Smooth muscle cell (in vitro differentiated cells): ENCODE measurements at regions not wholly inside any gene's neighbourhood (a gene's known extent, or its start where the extent isn't known, plus 50 kb on each side); places are given as distances from the start of the nearest gene placed in this dataset.

Experiments used
- DNase-seq: peaks from one replicate; lab custom pipeline; 2025; ENCODE audit not compliant: unreplicated experiment; lab: John Stamatoyannopoulos, UW
- H2AFZ ChIP-seq: fragments of 200-600 bp; sonication (generic); 2 replicates; pipeline ENCODE4 v1.6.0; 2016; ENCODE audit warnings: antibody characterized with exemption, low read depth, mild to moderate bottlenecking
- H3F3A ChIP-seq: fragments of 200-600 bp; sonication (generic); 2 replicates; pipeline ENCODE4 v1.6.0; 2017; ENCODE audit warnings: antibody characterized with exemption, low read depth
- H3K27ac ChIP-seq: fragments of 200-600 bp; sonication (generic); 2 replicates; pipeline ENCODE4 v1.5.1; 2016; ENCODE audit warnings: low read depth, mild to moderate bottlenecking
- H3K27me3 ChIP-seq: fragments of 200-600 bp; sonication (generic); 2 replicates; pipeline ENCODE4 v1.6.1; 2016; ENCODE audit warnings: low read depth, mild to moderate bottlenecking
- H3K36me3 ChIP-seq: fragments of 200-600 bp; sonication (generic); 2 replicates; pipeline ENCODE4 v1.5.1; 2016; ENCODE audit warnings: low read depth
- H3K4me1 ChIP-seq: fragments of 200-600 bp; sonication (generic); 2 replicates; pipeline ENCODE4 v1.5.1; 2016; ENCODE audit warnings: low read depth
- H3K4me2 ChIP-seq: fragments of 200-600 bp; sonication (generic); 2 replicates; pipeline ENCODE4 v1.6.0; 2016; ENCODE audit warnings: mild to moderate bottlenecking
- H3K4me3 ChIP-seq: fragments of 200-600 bp; sonication (generic); 2 replicates; pipeline ENCODE4 v1.5.1; 2016; ENCODE audit warnings: mild to moderate bottlenecking
- H3K79me2 ChIP-seq: fragments of 200-600 bp; sonication (generic); 2 replicates; pipeline ENCODE4 v1.6.0; 2016; ENCODE audit warnings: low read depth, mild to moderate bottlenecking
- H3K9ac ChIP-seq: fragments of 200-600 bp; sonication (generic); 2 replicates; pipeline ENCODE4 v1.6.0; 2016; ENCODE audit warnings: low read depth
- H3K9me3 ChIP-seq: fragments of 200-600 bp; sonication (generic); replicated peaks from 2 replicates; pipeline ENCODE4 v1.5.1; 2016; ENCODE audit warnings: low read depth
- H4K20me1 ChIP-seq: fragments of 200-600 bp; sonication (generic); 2 replicates; pipeline ENCODE4 v1.6.0; 2016; ENCODE audit warnings: low read depth
- WGBS: methylation state at CpG from one replicate; pipeline ENCODE4 v1.1.7; 2016; ENCODE audit warnings: low lambda C conversion rate; 5-methylcytosine and 5-hydroxymethylcytosine counted together
- TF ChIP-seq, protein P1 (sequence below): fragments of 200-600 bp; sonication (generic); IDR thresholded peaks from 2 replicates; pipeline ENCODE4 v1.5.1; 2017; ENCODE audit warnings: borderline replicate concordance, mild to moderate bottlenecking, antibody characterized with exemption; ENCODE audit not compliant: insufficient read depth, poor library complexity, severe bottlenecking

DNA sequence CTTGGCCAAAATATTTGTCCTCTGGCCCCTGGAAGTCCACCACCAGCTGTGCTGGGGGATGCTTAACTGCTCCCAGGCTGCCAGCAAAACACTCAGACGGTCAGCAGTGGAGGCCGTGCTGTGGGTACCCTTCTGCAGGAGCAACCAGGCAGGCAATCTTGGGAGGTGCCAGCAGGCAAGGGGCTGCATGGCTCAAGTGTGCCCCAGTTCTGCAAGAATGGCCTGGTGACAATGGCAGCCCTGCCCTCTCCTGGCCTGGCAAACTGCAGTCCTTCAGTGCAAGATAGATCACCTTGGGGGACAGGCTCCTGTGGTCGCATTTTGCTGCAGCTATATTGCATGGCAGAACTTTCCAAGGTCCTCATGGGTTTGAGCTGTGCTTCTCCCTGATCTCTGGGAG, 728.3 kb downstream of the TMTC2 start:
- 82% methylated on average over 3 of the region's 3 CpGs for WGBS
- H3K4me1 ChIP-seq, result no peaks in the 10 kb centered on the region
- no peaks in the 10 kb centered on the region for H3K9me3 ChIP-seq
- no peak overlapping the region for H2AFZ ChIP-seq
- no peak overlapping the region for H3K4me3 ChIP-seq
- DNase-seq, result no peak
- H3K9ac ChIP-seq, result no peak overlapping the region
- H3K79me2 ChIP-seq, result no peaks in the 10 kb centered on the region
- TF ChIP-seq, protein P1, sequence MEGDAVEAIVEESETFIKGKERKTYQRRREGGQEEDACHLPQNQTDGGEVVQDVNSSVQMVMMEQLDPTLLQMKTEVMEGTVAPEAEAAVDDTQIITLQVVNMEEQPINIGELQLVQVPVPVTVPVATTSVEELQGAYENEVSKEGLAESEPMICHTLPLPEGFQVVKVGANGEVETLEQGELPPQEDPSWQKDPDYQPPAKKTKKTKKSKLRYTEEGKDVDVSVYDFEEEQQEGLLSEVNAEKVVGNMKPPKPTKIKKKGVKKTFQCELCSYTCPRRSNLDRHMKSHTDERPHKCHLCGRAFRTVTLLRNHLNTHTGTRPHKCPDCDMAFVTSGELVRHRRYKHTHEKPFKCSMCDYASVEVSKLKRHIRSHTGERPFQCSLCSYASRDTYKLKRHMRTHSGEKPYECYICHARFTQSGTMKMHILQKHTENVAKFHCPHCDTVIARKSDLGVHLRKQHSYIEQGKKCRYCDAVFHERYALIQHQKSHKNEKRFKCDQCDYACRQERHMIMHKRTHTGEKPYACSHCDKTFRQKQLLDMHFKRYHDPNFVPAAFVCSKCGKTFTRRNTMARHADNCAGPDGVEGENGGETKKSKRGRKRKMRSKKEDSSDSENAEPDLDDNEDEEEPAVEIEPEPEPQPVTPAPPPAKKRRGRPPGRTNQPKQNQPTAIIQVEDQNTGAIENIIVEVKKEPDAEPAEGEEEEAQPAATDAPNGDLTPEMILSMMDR, result no peak
- H3K4me2 ChIP-seq, result no peak overlapping the region
- H3K27me3 ChIP-seq, result no peaks in the 10 kb centered on the region
- H3K27ac ChIP-seq, result no peak overlapping the region
- no peaks in the 10 kb centered on the region for H3F3A ChIP-seq
- H4K20me1 ChIP-seq, result no peaks in the 10 kb centered on the region
- H3K36me3 ChIP-seq, result no peaks in the 10 kb centered on the region

DNA sequence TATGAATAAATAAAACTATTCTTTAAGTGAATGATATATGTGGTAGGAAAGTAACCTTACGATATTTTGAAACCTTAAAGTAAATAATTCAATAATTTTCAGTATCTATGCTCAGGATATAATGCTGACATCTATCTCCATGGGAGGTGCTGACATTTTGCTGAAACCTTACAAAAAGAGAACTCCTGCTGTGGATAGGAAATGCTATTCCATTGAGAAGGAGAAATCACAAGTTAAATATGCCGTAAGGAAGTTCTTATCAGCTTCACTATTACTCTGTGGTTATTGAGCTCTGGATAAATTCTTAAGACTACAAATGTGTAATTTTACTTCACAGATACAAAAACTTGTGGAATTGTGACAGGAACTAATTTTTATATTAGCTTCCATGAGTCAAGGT, 722.1 kb downstream of the TMTC2 start:
- no peaks in the 10 kb centered on the region for H3F3A ChIP-seq
- no peak overlapping the region for H3K4me3 ChIP-seq
- WGBS, result 88% methylated on average over 2 of the region's 2 CpGs
- no peaks in the 10 kb centered on the region for H3K9me3 ChIP-seq
- no peak overlapping the region for H2AFZ ChIP-seq
- no peaks in the 10 kb centered on the region for H3K4me1 ChIP-seq
- TF ChIP-seq, protein P1, result no peak
- no peak overlapping the region for H3K4me2 ChIP-seq
- no peaks in the 10 kb centered on the region for H3K79me2 ChIP-seq
- H3K27ac ChIP-seq, result no peak overlapping the region
- H4K20me1 ChIP-seq, result no peaks in the 10 kb centered on the region
- H3K27me3 ChIP-seq, result no peaks in the 10 kb centered on the region
- no peak for DNase-seq
- H3K9ac ChIP-seq, result no peak overlapping the region
- H3K36me3 ChIP-seq, result no peaks in the 10 kb centered on the region

DNA sequence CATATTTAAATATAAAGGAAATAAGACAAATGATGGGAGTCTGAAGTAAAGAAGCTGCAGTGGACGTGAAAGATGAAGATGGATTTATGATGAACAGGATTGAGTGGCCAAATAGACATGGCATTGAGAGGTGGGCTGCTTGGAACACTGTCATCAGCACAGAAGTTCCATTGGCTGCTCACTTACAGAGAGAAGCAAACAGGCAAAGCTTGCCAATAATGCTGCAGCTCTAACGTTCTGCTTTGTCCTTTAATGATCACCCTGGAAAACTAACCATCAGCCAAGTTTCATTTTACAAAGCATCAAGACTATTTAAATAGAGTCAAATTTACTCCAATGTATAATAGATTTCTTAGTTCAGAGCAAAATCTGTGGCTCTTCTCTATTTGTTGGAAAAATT, 721.4 kb downstream of the TMTC2 start:
- 81% methylated on average over 2 of the region's 2 CpGs for WGBS

DNA sequence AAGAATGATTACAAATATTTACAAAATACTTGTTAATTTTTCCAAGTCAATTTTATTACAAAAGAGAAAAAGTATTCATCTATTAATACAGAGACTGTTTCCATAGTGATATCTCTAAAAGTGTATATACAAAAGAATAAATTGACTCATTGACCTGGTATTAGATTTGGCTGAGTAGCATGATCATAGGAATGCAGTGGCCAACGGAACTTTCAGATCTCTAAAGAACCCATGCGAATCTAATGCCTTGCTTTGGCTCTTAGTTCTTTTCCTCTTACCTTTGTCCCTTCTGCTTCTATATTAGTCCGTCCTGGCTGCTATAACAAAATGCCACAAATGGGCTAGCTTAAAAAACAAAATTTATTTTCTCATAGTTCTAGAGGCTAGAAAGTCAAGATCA, 717.8 kb downstream of the TMTC2 start:
- H3K36me3 ChIP-seq, result no peaks in the 10 kb centered on the region
- no peak for DNase-seq
- no peak overlapping the region for H2AFZ ChIP-seq
- H4K20me1 ChIP-seq, result no peaks in the 10 kb centered on the region
- WGBS, result 89% methylated on average over 3 of the region's 3 CpGs
- no peak overlapping the region for H3K4me3 ChIP-seq
- no peak overlapping the region for H3K9ac ChIP-seq
- H3K4me2 ChIP-seq, result no peak overlapping the region
- TF ChIP-seq, protein P1, result no peak
- no peaks in the 10 kb centered on the region for H3K9me3 ChIP-seq
- no peaks in the 10 kb centered on the region for H3K79me2 ChIP-seq
- H3K4me1 ChIP-seq, result no peaks in the 10 kb centered on the region
- no peaks in the 10 kb centered on the region for H3F3A ChIP-seq
- no peak overlapping the region for H3K27ac ChIP-seq
- no peaks in the 10 kb centered on the region for H3K27me3 ChIP-seq

More for the DNA sequence above, 721.4 kb downstream of the TMTC2 start:
- Histone ChIP-seq H3F3A (no peaks in the 10 kb centered on the region), H3K27me3 (no peaks in the 10 kb centered on the region), H3K36me3 (no peaks in the 10 kb centered on the region), H3K4me1 (no peaks in the 10 kb centered on the region), H3K4me2 (no peak overlapping the region), H4K20me1 (no peaks in the 10 kb centered on the region), H2AFZ (no peak overlapping the region), H3K79me2 (no peaks in the 10 kb centered on the region), H3K9me3 (no peaks in the 10 kb centered on the region), H3K9ac (no peak overlapping the region), H3K4me3 (no peak overlapping the region), H3K27ac (no peak overlapping the region)
- no peak for DNase-seq
- TF ChIP-seq, protein P1, result no peak
